ENCODE measurements at regions not wholly inside any gene's neighbourhood (a gene's known extent, or its start where the extent isn't known, plus 50 kb on each side); places are given as distances from the start of the nearest gene placed in this dataset.

- ChIA-PET POLR2A (no interaction called here), CTCF (no interaction called here)
- Histone ChIP-seq H3K27ac (ENCODE audit: insufficient read depth, low read depth, low read length) (no peak overlapping the region), H2AFZ (ENCODE audit: low read depth, low read length) (no peak overlapping the region), H3K4me2 (ENCODE audit: insufficient read depth, low read length) (no peak overlapping the region), H3K4me3 (replicated peaks in 1 of 3; ENCODE audit: insufficient read depth in 1 of 3, low read depth in 1 of 3, low read length in 3 of 3) (no peak overlapping the region), H3K9me3 (replicated peaks; ENCODE audit: control insufficient read depth, insufficient read depth, low read length) (no peaks in the 10 kb centered on the region), H3K27me3 (ENCODE audit: control insufficient read depth in 2 of 2, insufficient read depth in 2 of 2, low read length in 2 of 2) (no peaks in the 10 kb centered on the region), H3K36me3 (ENCODE audit: control insufficient read depth in 2 of 2, extremely low read depth in 1 of 2, insufficient read depth in 2 of 2, low read length in 2 of 2) (no peaks in the 10 kb centered on the region), H4K20me1 (replicated peaks; ENCODE audit: control insufficient read depth, extremely low read depth, insufficient read depth, low read length) (no peaks in the 10 kb centered on the region), H3K4me1 (ENCODE audit: control insufficient read depth, extremely low read depth, insufficient read depth, low read length) (no peaks in the 10 kb centered on the region), H3K9me1 (replicated peaks; ENCODE audit: control insufficient read depth, extremely low read depth, insufficient read depth, low read length) (no peaks in the 10 kb centered on the region), H3K79me2 (ENCODE audit: control insufficient read depth, insufficient read depth, low read length) (no peaks in the 10 kb centered on the region), H3K9ac (replicated peaks; ENCODE audit: extremely low read depth, insufficient read depth, low read length) (no peak overlapping the region)
- DNase-seq (ENCODE audit: low read depth, low spot score) (no peak), FAIRE-seq (no peak)
- BruUV-seq (replicated peaks): no TSS peak
- TF ChIP-seq POLR2A (IDR thresholded peaks at IDR 0.05; ENCODE audit: low read depth, low read length): no peak
- dilution Hi-C loops (cut with MboI; ENCODE audit: extremely low pct_ligation_motif_present, low sequenced_read_pairs) (no loop called here), intact Hi-C loops (cut with micrococcal nuclease) (loop anchor here (5.0 kb wide), 1 partner anchor 323 kb away; no protein-coding TSS in a partner anchor)
Observed at GRCh38 chr5:167264348-167264747, 1027.1 kb upstream of the WWC1 start.

- Histone ChIP-seq H3K27me3 (ENCODE audit: control insufficient read depth in 2 of 2, insufficient read depth in 2 of 2, low read length in 2 of 2) (no peaks in the 10 kb centered on the region), H4K20me1 (replicated peaks; ENCODE audit: control insufficient read depth, extremely low read depth, insufficient read depth, low read length) (no peaks in the 10 kb centered on the region), H3K9me1 (replicated peaks; ENCODE audit: control insufficient read depth, extremely low read depth, insufficient read depth, low read length) (no peaks in the 10 kb centered on the region), H3K9me3 (replicated peaks; ENCODE audit: control insufficient read depth, insufficient read depth, low read length) (no peaks in the 10 kb centered on the region), H3K27ac (ENCODE audit: insufficient read depth, low read depth, low read length) (no peak overlapping the region), H3K4me3 (replicated peaks in 1 of 3; ENCODE audit: insufficient read depth in 1 of 3, low read depth in 1 of 3, low read length in 3 of 3) (no peak overlapping the region), H2AFZ (ENCODE audit: low read depth, low read length) (no peak overlapping the region), H3K79me2 (ENCODE audit: control insufficient read depth, insufficient read depth, low read length) (no peaks in the 10 kb centered on the region), H3K36me3 (ENCODE audit: control insufficient read depth in 2 of 2, extremely low read depth in 1 of 2, insufficient read depth in 2 of 2, low read length in 2 of 2) (no peaks in the 10 kb centered on the region), H3K4me2 (ENCODE audit: insufficient read depth, low read length) (no peak overlapping the region), H3K9ac (replicated peaks; ENCODE audit: extremely low read depth, insufficient read depth, low read length) (no peak overlapping the region), H3K4me1 (ENCODE audit: control insufficient read depth, extremely low read depth, insufficient read depth, low read length) (no peaks in the 10 kb centered on the region)
- no peak for TF ChIP-seq CTCF (IDR thresholded peaks at IDR 0.05; ENCODE audit: extremely low read depth in 1 of 2, insufficient read depth in 1 of 2, low read depth in 1 of 2, low read length in 2 of 2)
- TF ChIP-seq POLR2AphosphoS5 (IDR thresholded peaks at IDR 0.05; ENCODE audit: insufficient read depth, low read depth, low read length): no peak
- no peak for TF ChIP-seq MYC (IDR thresholded peaks at IDR 0.05; ENCODE audit: low read depth, low read length)
- TF ChIP-seq POLR2A (IDR thresholded peaks at IDR 0.05; ENCODE audit: low read depth, low read length): no peak
- no peak for TF ChIP-seq JUN (IDR thresholded peaks at IDR 0.05; ENCODE audit: borderline replicate concordance, insufficient read depth, insufficient read length, low read depth)
- TF ChIP-seq GATA2 (IDR thresholded peaks at IDR 0.05; ENCODE audit: insufficient read depth, insufficient read length, low read depth, low read length): no peak
- TF ChIP-seq MAX (IDR thresholded peaks at IDR 0.05; ENCODE audit: insufficient read depth, insufficient read length): no peak
- no peak for TF ChIP-seq EZH2 (IDR thresholded peaks at IDR 0.05; ENCODE audit: borderline replicate concordance, low read depth, low read length, severe bottlenecking)
- no peak for TF ChIP-seq FOS (IDR thresholded peaks at IDR 0.05; ENCODE audit: borderline replicate concordance, insufficient read depth, low read length)
- dilution Hi-C loops (cut with MboI; ENCODE audit: extremely low pct_ligation_motif_present, low sequenced_read_pairs) (no loop called here), intact Hi-C loops (cut with micrococcal nuclease) (no loop called here)
- no peak for DNase-seq (ENCODE audit: low read depth, low spot score)
- no peak for FAIRE-seq
- BruUV-seq (replicated peaks): no TSS peak
- ChIA-PET POLR2A (no interaction called here), CTCF (no interaction called here)
Observed at GRCh38 chr5:167268337-167268736, 1023.1 kb upstream of the WWC1 start.

All from endothelial cell of umbilical vein (primary cell).